Stimulated activated CD8-positive, alpha-beta memory T cell treated with anti-CD3 and anti-CD28 coated beads, Interleukin-15, amount 100 ng/mL, for 48 hours (primary cell): ENCODE measurements at regions not wholly inside any gene's neighbourhood (a gene's known extent, or its start where the extent isn't known, plus 50 kb on each side); places are given as distances from the start of the nearest gene placed in this dataset.

ENCODE experiments used
- DNase-seq, 2 donors: peaks; one replicate each; pipeline ENCODE4 v3.0.0-alpha.2; 2020; ENCODE audit warnings: low read depth in 2 of 2

GRCh38 chr11:16440136-16440535, 83.8 kb upstream of the SOX6 start:
- DNase-seq: no peak

- DNase-seq: no peak
These were observed 77.7 kb upstream of the SOX6 start for GRCh38 chr11:16434036-16434435.

- no peak for DNase-seq
These were observed 74.3 kb upstream of the SOX6 start for GRCh38 chr11:16430674-16431073.

- no peak for DNase-seq
These were observed 65.5 kb upstream of the SOX6 start for GRCh38 chr11:16421826-16422225.

GRCh38 chr11:16418428-16419097, 62.2 kb upstream of the SOX6 start:
- DNase-seq: no peak

GRCh38 chr11:16412525-16413172, 56.3 kb upstream of the SOX6 start:
- no peak for DNase-seq

- no peak for DNase-seq
These were observed 54.1 kb upstream of the SOX6 start for GRCh38 chr11:16410479-16410878.

- no peak for DNase-seq
These were observed 52.3 kb upstream of the SOX6 start for GRCh38 chr11:16408619-16409018.

GRCh38 chr11:16406226-16406625, 49.9 kb upstream of the SOX6 start:
- DNase-seq: no peak
